HEK293 (cell line): ENCODE measurements at regions not wholly inside any gene's neighbourhood (a gene's known extent, or its start where the extent isn't known, plus 50 kb on each side); places are given as distances from the start of the nearest gene placed in this dataset.

Experiments
- CTCF ChIA-PET: fragments of 350-600 bp; formaldehyde crosslinking; extraction: SDS; loops from one replicate; lab custom pipeline; 2021; ENCODE audit warnings: antibody characterized with exemption; lab: Yijun Ruan, JAX
- POLR2A ChIA-PET: fragments of 300-600 bp; formaldehyde crosslinking; extraction: SDS; loops from one replicate; lab custom pipeline; 2020; ENCODE audit warnings: antibody characterized with exemption, inconsistent platforms; lab: Yijun Ruan, JAX
- H3K27ac ChIP-seq: fragments of 200-500 bp; sonication (Bioruptor generic); 2 replicates; pipeline ENCODE4 v1.5.1; 2014; ENCODE audit warnings: low read depth, low read length, control low read depth, inconsistent platforms; ENCODE audit errors: extremely low read depth
- H3K36me3 ChIP-seq, 2 experiments: fragments of 200-500 bp in 1 of 2; sonication (Bioruptor generic) in 1 of 2; 1 replicate in 1 of 2; 2 replicates in 1 of 2; pipeline ENCODE4 v1.5.1; 2014 to 2017; ENCODE audit warnings: inconsistent platforms in 2 of 2, low read length in 2 of 2; ENCODE audit not compliant: control insufficient read depth in 2 of 2, insufficient read depth in 1 of 2
- H3K4me1 ChIP-seq: fragments of 200-500 bp; sonication (Bioruptor generic); 2 replicates; pipeline ENCODE4 v1.5.1; 2014; ENCODE audit warnings: mild to moderate bottlenecking, low read length, inconsistent platforms; ENCODE audit not compliant: control insufficient read depth, insufficient read depth
- H3K4me3 ChIP-seq: 2 replicates; pipeline ENCODE4 v1.5.1; 2011; ENCODE audit warnings: low read depth, mild to moderate bottlenecking, control low read depth, low read length, moderate library complexity
- H3K9me3 ChIP-seq: fragments of 200-500 bp; sonication (Bioruptor generic); 2 replicates; pipeline ENCODE4 v1.5.1; 2014; ENCODE audit warnings: low read depth, low read length, inconsistent platforms; ENCODE audit not compliant: control insufficient read depth, insufficient read depth
- FEZF1 ChIP-seq: fragments of 450-650 bp; formaldehyde crosslinking; IDR thresholded peaks from 2 replicates; pipeline ENCODE4 v1.5.1; 2016; ENCODE audit warnings: missing biosample characterization, missing genetic modification characterization
- OVOL3 ChIP-seq: fragments of 450-650 bp; formaldehyde crosslinking; IDR thresholded peaks from 2 replicates; pipeline ENCODE4 v1.5.1; 2016; ENCODE audit warnings: missing biosample characterization, missing genetic modification characterization
- SP2 ChIP-seq: fragments of 450-650 bp; formaldehyde crosslinking; IDR thresholded peaks from 2 replicates; pipeline ENCODE4 v1.5.1; 2016; ENCODE audit warnings: missing biosample characterization, missing genetic modification characterization
- ZNF169 ChIP-seq: fragments of 450-650 bp; formaldehyde crosslinking; IDR thresholded peaks from 2 replicates; pipeline ENCODE4 v1.5.1; 2016; ENCODE audit warnings: missing biosample characterization, missing genetic modification characterization
- ZNF221 ChIP-seq: fragments of 450-650 bp; formaldehyde crosslinking; IDR thresholded peaks from 2 replicates; pipeline ENCODE4 v1.5.1; 2017; ENCODE audit warnings: missing biosample characterization, missing genetic modification characterization, borderline replicate concordance
- ZNF302 ChIP-seq: fragments of 450-650 bp; formaldehyde crosslinking; IDR thresholded peaks from 2 replicates; pipeline ENCODE4 v1.5.1; 2016; ENCODE audit warnings: missing biosample characterization, missing genetic modification characterization, low read depth
- ZNF311 ChIP-seq: fragments of 450-650 bp; formaldehyde crosslinking; IDR thresholded peaks from 2 replicates; pipeline ENCODE4 v1.5.1; 2017; ENCODE audit warnings: missing biosample characterization, missing genetic modification characterization, borderline replicate concordance
- ZNF366 ChIP-seq: fragments of 450-650 bp; formaldehyde crosslinking; conservative IDR thresholded peaks from 2 replicates; pipeline ENCODE4 v1.5.1; 2016; ENCODE audit warnings: missing biosample characterization, missing genetic modification characterization
- ZNF561 ChIP-seq: fragments of 450-650 bp; IDR thresholded peaks from 2 replicates; pipeline ENCODE4 v1.5.1; 2018; ENCODE audit warnings: missing biosample characterization, missing genetic modification characterization, borderline replicate concordance
- ZNF768 ChIP-seq: fragments of 450-650 bp; formaldehyde crosslinking; IDR thresholded peaks from 2 replicates; pipeline ENCODE4 v1.5.1; 2018; ENCODE audit warnings: missing biosample characterization, mild to moderate bottlenecking, missing genetic modification characterization
- ZNF837 ChIP-seq: fragments of 450-650 bp; formaldehyde crosslinking; IDR thresholded peaks from 2 replicates; pipeline ENCODE4 v1.5.1; 2016; ENCODE audit warnings: missing biosample characterization, missing genetic modification characterization
- TF ChIP-seq, protein P1 (sequence below): fragments of 450-650 bp; formaldehyde crosslinking; IDR thresholded peaks from 2 replicates; pipeline ENCODE4 v1.5.1; 2016; ENCODE audit warnings: missing biosample characterization, missing genetic modification characterization
- TF ChIP-seq, protein P2 (sequence below): fragments of 450-650 bp; formaldehyde crosslinking; IDR thresholded peaks from 2 replicates; pipeline ENCODE4 v1.5.1; 2016; ENCODE audit warnings: missing biosample characterization, missing genetic modification characterization
- TF ChIP-seq, protein P3 (sequence below): fragments of 450-650 bp; formaldehyde crosslinking; IDR thresholded peaks from 2 replicates; pipeline ENCODE4 v1.5.1; 2016; ENCODE audit warnings: missing biosample characterization, missing genetic modification characterization
- TF ChIP-seq, protein P4 (sequence below): fragments of 450-650 bp; formaldehyde crosslinking; IDR thresholded peaks from 2 replicates; pipeline ENCODE4 v1.5.1; 2017; ENCODE audit warnings: missing biosample characterization, missing genetic modification characterization
- TF ChIP-seq, protein P5 (sequence below): fragments of 450-650 bp; IDR thresholded peaks from 2 replicates; pipeline ENCODE4 v1.5.1; 2018; ENCODE audit warnings: missing biosample characterization, mild to moderate bottlenecking, missing genetic modification characterization

DNA sequence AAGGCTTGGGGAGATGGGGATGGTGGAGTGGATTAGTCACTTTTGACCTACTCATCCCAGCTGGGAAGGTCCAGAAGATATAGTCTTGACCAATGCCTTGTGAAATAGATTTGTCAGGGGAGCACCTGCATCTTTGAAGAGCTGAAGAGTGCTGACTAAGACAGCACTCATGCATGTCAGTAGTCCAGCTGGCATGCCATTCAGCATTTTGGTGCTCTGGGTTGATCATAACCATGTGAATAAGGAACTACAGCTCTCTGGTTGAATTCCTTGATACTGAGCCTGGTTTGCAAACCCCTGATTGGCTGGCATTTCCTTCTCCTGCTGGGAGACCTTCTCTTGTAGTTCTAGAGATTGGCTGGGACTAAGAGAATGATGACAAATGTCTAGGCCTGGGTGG is 106.8 kb upstream of the ALX4 start:
- no peaks in the 10 kb centered on the region for H3K36me3 ChIP-seq
- no peaks in the 10 kb centered on the region for H3K9me3 ChIP-seq
- no peaks in the 10 kb centered on the region for H3K4me1 ChIP-seq
- no peak overlapping the region for H3K4me3 ChIP-seq
- ChIA-PET CTCF (interaction anchor here (0.6 to 3.6 kb wide), 3 partner anchors 10 to 143 kb away, joined by 3 to 17 read pairs (median 3); no protein-coding TSS in a partner anchor), POLR2A (no interaction called here)
- no peak overlapping the region for H3K27ac ChIP-seq
- TF ChIP-seq OVOL3 (tag by site-specific recombination) (no peak), FEZF1 (tag by site-specific recombination) (no peak)
- TF ChIP-seq, protein P1, sequence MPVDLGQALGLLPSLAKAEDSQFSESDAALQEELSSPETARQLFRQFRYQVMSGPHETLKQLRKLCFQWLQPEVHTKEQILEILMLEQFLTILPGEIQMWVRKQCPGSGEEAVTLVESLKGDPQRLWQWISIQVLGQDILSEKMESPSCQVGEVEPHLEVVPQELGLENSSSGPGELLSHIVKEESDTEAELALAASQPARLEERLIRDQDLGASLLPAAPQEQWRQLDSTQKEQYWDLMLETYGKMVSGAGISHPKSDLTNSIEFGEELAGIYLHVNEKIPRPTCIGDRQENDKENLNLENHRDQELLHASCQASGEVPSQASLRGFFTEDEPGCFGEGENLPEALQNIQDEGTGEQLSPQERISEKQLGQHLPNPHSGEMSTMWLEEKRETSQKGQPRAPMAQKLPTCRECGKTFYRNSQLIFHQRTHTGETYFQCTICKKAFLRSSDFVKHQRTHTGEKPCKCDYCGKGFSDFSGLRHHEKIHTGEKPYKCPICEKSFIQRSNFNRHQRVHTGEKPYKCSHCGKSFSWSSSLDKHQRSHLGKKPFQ, result no peak
- TF ChIP-seq, protein P2, sequence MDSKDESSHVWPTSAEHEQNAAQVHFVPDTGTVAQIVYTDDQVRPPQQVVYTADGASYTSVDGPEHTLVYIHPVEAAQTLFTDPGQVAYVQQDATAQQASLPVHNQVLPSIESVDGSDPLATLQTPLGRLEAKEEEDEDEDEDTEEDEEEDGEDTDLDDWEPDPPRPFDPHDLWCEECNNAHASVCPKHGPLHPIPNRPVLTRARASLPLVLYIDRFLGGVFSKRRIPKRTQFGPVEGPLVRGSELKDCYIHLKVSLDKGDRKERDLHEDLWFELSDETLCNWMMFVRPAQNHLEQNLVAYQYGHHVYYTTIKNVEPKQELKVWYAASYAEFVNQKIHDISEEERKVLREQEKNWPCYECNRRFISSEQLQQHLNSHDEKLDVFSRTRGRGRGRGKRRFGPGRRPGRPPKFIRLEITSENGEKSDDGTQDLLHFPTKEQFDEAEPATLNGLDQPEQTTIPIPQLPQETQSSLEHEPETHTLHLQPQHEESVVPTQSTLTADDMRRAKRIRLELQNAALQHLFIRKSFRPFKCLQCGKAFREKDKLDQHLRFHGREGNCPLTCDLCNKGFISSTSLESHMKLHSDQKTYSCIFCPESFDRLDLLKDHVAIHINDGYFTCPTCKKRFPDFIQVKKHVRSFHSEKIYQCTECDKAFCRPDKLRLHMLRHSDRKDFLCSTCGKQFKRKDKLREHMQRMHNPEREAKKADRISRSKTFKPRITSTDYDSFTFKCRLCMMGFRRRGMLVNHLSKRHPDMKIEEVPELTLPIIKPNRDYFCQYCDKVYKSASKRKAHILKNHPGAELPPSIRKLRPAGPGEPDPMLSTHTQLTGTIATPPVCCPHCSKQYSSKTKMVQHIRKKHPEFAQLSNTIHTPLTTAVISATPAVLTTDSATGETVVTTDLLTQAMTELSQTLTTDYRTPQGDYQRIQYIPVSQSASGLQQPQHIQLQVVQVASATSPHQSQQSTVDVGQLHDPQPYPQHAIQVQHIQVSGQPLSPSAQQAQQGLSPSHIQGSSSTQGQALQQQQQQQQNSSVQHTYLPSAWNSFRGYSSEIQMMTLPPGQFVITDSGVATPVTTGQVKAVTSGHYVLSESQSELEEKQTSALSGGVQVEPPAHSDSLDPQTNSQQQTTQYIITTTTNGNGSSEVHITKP, result no peak

DNA sequence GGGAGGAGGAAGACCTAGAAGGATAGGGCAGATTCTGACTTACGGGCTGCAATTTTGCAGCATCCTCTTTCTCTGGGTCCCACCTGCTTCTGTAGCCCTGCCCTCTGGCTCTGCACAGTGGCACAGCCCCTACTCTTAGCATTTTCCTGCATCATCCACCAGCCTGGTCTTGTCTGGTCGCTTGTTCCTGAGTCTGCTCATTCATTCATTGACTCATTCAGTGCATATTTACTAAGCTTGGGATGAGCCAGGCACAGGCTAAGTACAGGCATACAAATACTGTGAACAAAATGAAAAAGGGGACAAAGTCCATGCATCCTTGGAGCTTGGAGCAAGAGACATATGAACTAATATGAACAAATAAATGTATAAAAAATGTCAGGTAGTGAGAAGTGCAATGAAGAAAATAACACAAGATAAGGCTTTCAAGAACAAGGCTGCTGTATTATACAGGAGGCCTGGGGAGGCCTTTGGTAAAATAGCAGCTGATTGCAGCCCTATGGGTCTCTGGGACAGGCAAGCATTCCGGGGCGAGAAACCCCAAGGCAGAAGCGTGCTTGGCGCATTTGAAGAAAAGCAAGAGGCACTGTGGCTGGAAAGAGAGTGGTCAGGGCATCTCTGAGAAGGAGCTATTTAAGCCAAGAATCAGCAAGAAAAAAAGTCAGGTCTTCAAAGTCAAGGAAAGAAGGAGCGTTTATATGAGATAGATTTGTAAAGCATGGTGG is 108.0 kb upstream of the ALX4 start:
- no peaks in the 10 kb centered on the region for H3K36me3 ChIP-seq
- CTCF ChIA-PET, result interaction anchor here (0.6 to 3.6 kb wide), 3 partner anchors 9 to 87 kb away, joined by 3 to 17 read pairs (median 3); no protein-coding TSS in a partner anchor
- no peak overlapping the region for H3K4me3 ChIP-seq
- no peaks in the 10 kb centered on the region for H3K9me3 ChIP-seq
- TF ChIP-seq ZNF366 (no peak), SP2 (tag by site-specific recombination) (no peak), ZNF561 (tag by site-specific recombination) (no peak), ZNF221 (no peak), ZNF768 (tag by site-specific recombination) (no peak), ZNF169 (no peak), ZNF837 (tag by site-specific recombination) (no peak), ZNF302 (tag by site-specific recombination) (no peak), ZNF311 (tag by site-specific recombination) (no peak)
- TF ChIP-seq, protein P3, sequence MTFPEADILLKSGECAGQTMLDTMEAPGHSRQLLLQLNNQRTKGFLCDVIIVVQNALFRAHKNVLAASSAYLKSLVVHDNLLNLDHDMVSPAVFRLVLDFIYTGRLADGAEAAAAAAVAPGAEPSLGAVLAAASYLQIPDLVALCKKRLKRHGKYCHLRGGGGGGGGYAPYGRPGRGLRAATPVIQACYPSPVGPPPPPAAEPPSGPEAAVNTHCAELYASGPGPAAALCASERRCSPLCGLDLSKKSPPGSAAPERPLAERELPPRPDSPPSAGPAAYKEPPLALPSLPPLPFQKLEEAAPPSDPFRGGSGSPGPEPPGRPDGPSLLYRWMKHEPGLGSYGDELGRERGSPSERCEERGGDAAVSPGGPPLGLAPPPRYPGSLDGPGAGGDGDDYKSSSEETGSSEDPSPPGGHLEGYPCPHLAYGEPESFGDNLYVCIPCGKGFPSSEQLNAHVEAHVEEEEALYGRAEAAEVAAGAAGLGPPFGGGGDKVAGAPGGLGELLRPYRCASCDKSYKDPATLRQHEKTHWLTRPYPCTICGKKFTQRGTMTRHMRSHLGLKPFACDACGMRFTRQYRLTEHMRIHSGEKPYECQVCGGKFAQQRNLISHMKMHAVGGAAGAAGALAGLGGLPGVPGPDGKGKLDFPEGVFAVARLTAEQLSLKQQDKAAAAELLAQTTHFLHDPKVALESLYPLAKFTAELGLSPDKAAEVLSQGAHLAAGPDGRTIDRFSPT (tag by site-specific recombination), result no peak
- TF ChIP-seq, protein P4, sequence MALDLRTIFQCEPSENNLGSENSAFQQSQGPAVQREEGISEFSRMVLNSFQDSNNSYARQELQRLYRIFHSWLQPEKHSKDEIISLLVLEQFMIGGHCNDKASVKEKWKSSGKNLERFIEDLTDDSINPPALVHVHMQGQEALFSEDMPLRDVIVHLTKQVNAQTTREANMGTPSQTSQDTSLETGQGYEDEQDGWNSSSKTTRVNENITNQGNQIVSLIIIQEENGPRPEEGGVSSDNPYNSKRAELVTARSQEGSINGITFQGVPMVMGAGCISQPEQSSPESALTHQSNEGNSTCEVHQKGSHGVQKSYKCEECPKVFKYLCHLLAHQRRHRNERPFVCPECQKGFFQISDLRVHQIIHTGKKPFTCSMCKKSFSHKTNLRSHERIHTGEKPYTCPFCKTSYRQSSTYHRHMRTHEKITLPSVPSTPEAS, result no peak
- TF ChIP-seq, protein P5, sequence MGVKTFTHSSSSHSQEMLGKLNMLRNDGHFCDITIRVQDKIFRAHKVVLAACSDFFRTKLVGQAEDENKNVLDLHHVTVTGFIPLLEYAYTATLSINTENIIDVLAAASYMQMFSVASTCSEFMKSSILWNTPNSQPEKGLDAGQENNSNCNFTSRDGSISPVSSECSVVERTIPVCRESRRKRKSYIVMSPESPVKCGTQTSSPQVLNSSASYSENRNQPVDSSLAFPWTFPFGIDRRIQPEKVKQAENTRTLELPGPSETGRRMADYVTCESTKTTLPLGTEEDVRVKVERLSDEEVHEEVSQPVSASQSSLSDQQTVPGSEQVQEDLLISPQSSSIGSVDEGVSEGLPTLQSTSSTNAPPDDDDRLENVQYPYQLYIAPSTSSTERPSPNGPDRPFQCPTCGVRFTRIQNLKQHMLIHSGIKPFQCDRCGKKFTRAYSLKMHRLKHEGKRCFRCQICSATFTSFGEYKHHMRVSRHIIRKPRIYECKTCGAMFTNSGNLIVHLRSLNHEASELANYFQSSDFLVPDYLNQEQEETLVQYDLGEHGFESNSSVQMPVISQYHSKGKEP, result no peak
- TF ChIP-seq, all 188 proteins: peak for 0
- Histone ChIP-seq H3K27ac (no peak overlapping the region), H3K4me1 (no peaks in the 10 kb centered on the region)
- POLR2A ChIA-PET, result no interaction called here
